NOMO-1 treated with dmso at 0.1 percent for 144 hours (cell line): ENCODE measurements at regions not wholly inside any gene's neighbourhood (a gene's known extent, or its start where the extent isn't known, plus 50 kb on each side); places are given as distances from the start of the nearest gene placed in this dataset.
"Not testable (repeated sequence)": the region's sequence is repeated elsewhere in the genome, so short reads cannot be mapped to it uniquely, and the experiment has no call there.

Experiments
- DNase-seq: peaks from one replicate; lab custom pipeline; 2025; ENCODE audit not compliant: unreplicated experiment; lab: John Stamatoyannopoulos, UW

DNA sequence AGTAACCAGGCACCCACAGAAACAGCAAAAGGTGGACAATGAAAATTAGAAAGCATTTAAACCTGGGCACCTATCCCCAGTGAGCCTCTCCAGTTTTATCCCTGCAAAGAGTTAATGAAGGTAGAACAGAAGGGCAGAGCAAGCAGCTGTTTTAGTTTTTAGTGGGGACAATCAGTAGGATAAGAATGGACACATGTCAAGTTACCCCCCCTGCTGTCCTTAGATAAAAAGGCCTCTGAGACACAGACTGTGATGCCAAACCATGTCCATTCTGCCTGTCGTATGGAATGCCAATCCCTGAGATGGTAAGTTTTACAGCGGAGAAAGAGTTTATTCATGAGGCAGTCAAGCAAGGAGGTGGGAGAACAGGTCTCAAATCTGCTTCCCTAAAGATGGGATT is 162.6 kb upstream of the AGR3 start:
- no peak for DNase-seq

DNA sequence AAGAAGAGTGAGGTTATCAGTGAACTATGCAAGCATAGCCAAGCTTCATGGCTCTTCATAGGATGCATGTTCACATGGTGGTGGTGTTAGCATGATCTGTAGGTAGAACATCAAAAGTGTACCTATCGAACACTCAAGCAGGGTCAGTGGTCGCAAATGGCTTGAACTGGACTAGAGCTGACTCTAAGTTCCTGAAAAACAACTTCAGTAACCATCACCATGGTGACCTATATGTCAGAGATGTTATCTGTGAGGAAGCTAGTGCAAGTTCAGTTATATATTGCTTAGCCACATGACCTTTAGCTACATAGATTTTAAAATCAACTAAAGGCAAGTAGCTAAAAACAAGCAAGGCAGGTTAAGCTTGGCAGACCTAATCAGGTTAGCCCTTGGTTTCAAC is 163.1 kb upstream of the AGR3 start:
- DNase-seq: no peak

DNA sequence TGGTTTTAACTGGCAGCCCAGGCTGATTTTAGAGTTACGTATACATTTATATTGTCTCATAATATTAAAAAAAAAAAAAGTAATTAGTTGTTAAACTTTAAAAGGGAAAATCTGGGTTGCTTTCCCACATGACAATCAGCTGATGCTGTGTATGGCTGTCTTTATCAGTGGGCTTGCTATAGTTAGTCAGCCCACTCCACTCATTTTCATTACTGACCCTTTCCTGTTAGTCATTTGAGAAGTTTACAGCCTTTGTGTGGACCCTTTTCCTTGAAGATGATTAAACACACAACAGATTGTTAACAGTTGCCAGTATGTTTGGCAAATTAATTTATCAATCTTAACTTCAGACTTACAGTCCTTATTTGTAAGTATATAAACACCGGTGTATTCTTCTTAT is 164.5 kb upstream of the AGR3 start:
- DNase-seq: no peak

DNA sequence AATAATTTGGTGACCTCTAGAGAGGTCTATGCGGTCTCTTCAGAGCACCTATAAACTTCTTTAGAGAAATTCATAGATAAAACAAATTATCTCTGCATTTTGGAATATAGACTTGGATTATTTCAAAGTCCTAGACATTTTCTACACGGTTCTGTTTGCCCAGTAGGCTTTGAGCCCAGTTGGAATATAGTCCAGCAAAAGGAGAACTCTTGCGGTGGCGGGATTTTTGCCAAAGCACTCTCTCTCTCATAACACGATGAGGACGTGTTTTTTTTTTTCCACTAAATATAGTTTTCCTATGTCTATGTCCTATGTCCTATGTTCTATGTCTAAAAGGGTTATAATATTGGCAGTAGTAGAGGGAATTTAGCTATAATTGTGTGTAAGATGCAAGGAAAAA is 164.9 kb upstream of the AGR3 start:
- DNase-seq: no peak

DNA sequence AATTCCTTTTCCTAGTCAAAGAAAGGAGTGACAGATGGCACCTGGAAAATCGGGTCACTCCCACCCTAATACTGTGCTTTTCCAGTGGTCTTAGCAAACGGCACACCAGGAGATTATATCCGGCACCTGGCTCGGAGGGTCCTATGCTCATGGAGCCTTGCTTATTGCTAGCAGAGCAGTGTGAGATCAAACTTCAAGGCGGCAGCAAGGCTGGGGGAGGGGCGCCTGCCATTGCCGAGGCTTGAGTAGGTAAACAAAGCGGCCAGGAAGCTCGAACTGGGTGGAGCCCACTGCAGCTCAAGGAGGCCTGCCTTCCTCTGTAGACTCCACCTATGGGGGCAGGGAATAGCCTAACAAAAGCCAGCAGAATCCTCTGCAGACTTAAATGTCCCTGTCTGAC is 171.4 kb upstream of the AGR3 start:
- DNase-seq: not testable (repeated sequence)

DNA sequence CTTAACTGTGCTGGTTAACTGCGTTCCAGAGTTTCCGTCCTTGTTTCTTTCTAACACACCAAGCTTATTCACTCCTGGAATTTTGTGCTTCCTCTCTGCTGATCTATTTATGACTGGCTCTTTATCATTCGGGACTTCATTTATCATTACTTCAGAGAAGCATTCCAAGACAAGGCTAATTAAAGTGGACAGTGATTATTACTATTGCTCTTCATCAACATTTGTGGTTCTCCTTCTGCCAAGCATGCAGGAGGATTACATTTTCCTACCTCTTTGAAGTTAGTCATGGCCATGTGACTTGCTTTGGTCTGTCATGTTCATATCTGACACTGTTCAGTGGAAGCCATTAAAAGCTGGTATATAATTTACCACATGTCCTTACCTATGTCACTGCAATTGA is 172.4 kb upstream of the AGR3 start:
- no peak for DNase-seq

DNA sequence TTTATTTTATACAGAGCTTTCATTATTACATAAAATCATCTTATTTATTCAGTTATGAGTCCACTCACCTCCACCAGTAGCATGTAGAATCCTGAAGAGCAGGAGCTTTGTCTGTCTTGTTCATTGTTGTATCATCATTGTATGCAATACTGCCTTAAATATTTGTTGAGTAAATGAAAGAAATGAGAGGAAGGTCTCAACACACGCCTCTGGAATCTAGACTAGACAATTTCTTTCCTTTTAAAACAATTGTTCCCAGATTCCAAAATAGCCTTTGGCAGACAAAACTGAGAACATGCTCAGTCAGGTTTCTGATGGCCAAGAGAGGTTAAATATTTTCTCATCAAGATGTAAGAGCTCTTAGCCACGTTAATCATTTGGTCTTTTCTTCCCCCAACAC is 173.1 kb upstream of the AGR3 start:
- no peak for DNase-seq

DNA sequence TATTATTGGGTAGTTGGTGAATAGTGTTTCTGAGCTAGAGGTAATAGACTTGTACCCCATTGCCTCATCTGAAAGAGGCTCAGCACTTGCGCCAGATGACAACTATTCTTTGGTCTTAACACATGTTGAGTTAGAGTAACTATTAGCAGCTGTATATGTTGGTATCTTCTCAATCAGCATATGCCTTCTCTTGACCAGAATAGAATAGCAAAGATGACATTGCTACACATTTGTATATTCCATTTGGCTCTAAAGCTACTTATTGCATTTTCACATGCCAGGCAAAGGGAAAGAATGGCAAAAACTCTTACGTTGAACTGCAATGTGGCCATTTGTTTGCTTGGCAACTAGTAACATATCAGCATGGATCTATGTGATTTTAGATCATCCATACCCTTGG is 173.8 kb upstream of the AGR3 start:
- no peak for DNase-seq

DNA sequence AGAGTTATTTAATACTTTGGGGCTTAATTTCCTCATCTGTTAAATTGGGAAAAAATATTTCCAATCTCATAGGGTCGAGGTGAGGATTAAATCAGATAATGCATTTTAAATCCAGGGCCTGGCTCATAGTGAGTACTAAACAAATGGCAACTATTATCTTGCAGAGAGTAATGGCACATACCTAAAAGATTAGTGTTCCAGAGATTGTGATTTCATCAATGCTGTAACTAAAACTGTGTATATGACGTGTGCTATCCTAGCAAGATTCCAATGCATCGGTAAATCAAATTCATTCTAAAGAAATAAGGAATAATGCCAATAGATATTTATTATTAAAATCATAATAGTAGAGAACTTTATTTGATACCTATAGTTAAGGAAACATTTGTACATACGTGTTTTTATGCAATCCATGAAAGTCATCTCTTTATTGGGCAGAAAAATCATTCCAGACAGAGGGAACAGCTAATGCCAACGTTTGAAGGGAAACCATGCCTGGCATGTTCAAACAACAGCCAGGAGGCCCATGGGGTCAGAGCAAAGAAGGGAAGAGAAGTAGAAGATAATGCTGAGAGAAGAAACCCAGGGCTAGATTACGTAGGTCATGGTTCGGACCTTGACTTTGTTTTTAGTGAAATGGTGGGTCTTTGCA is 174.8 kb upstream of the AGR3 start:
- no peak for DNase-seq

DNA sequence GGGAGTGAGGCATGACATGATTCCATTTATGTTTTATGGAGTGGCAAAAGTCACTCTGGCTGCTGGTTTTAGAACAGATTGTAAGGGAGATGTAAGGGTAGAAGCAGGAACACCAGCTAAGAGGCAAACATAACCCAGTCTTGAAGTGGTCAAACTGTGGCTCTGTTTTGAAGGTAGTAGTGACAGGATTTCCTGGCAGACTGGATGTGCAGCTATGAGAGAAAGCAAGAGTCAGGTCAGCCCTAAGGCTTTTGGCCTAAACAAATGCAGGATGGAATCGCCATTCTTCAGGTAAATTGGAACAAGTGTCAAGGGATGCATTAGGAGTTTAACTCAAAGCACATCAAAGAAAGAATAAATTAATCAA is 175.3 kb upstream of the AGR3 start:
- no peak for DNase-seq

DNA sequence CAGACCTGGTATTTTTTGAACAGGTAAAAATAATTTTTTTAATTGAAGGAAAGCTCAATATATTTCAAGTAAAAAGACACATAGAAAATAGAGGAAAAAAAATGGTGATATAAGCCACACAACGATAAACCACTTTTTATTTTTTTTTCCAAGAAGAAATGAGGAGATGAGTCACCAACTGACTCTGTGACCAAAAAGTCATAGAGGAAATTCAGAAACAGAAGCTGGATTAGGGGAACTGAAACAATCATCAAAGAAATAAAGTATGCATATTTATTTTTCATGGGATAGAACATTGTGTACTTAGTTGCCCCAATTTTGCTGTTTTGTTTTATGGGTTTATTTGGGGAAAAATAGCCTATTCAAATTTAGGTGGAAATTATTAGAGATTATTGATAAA is 176.8 kb upstream of the AGR3 start:
- peak; percentile 68 for DNase-seq

DNA sequence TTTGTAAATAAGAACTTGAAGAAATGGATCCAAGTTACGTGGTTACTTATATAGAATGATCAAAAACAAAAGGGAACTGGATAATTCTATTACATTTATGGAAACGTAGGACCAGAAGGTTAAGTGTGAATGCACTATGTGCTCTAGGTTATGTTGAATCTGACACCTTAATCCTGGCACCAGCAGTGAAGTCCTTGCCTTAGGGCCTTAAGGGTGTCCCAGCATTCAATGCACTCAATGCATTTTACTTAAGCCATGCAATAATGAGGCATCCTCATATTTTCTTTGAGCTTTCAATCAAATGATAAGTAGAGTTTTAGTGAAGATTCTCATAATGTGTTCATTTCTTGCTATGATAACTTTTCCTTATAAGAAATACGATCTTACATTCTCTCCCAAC is 178.3 kb upstream of the AGR3 start:
- DNase-seq: no peak

DNA sequence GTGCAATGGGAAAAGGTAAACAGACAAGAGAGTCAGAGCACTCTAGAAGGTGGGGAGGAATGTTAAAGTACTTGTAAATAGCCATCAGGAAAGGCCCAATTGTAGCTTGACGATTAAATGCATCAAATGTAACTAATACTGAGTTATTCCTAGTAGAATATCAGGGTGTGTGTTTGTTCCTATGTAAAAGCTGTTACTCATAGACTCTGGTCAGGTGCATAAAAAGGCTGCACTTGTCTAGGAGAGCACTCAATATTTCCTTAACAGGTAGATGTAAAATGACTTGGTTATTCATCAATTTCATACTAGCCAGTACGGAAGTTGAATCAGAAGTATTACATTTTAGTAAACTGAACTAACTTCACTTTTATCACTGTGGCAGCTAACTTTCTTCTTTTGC is 179.7 kb upstream of the AGR3 start:
- no peak for DNase-seq

DNA sequence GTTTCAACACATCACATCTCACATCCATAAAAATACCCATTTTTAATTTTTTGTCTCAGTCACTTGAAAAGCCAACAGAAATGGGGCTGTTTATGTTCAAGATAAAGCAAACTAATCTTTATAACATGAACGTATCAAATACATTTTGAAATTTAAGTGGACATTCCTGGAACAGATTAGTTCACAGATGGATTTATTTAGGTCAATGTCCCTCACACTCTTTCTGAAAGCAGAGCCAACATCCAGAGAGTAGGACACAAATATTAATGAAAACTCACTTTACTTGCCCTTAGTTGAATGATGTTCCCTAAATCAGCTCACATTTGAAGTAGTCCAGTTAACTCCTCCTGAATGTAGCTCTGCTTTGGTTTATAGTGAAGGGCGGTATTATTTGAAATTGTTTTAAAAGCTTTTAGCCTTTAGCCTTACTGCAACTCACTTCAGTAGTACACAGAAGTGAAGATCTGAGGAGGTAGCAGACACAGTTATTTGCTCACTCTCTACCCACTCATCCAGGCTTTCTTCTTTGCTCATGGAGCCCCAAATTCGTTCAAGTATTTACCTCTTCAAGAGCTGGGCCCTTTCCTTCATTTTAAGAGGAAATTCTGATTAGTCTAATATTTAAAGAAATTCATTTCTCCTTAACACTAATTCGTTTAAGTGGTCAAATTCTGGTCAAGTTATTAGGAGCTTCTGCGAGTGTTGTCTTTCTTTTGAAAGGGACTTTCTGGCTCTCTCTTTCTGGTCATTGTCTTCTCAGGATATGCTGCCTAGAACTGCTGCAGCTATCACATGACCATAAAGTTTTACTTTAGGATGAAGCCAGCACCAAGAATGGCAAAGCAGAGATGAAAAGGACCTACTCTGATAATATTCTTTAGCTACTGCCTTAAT is 180.6 kb upstream of the AGR3 start:
- DNase-seq: no peak

DNA sequence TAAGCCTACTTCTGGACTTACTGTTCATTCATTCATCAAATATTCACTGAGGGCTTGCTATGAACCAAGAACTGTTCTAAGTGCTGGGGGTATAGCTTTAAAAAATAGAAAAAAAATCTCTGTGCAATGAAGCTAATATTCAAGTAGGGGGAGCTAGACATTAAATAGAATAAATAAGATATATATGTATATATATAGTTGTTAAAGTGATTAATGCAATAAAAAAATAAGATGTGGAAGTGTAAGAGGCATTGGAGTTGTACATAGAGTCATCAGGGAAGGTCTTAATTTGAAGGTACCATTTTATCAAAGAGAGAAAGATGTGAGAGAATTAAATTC is 181.2 kb upstream of the AGR3 start:
- DNase-seq: no peak

DNA sequence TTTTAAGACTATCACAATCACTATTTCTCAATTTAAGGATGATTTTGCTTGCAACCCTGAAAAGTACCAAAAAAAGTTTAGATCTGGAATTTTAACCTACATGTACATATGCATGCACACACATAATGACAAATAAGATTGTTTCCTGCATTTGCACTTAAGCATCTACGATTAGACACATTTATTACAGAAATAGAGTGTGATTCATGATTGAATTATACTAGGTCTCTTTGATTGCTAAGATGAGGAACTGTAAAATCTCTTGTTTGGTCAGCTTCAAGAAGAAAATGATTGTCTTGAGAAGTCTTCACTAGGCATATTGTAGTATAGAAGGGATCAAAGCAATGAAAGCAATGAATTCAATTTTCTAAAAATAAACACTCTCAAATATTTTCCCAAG is 185.9 kb upstream of the AGR3 start:
- DNase-seq: no peak

DNA sequence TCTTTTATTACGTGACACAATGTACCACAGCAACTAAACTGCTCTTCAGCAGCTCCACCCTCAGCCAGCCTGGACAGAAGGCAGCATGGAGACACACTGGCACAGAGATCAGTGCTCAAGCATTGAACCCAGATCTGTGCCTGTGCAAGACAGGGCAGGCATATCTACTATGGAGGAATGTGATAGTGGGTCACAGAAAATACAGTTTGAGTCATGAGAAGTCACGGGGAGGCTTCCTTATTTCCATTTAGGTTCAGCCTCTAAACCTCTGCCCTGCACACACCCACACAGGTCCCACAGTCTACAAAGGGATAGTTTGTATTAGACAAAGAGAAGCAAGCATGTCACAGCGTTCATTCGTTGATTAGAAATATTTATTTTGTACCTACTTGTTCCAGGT is 187.4 kb upstream of the AGR3 start:
- no peak for DNase-seq

DNA sequence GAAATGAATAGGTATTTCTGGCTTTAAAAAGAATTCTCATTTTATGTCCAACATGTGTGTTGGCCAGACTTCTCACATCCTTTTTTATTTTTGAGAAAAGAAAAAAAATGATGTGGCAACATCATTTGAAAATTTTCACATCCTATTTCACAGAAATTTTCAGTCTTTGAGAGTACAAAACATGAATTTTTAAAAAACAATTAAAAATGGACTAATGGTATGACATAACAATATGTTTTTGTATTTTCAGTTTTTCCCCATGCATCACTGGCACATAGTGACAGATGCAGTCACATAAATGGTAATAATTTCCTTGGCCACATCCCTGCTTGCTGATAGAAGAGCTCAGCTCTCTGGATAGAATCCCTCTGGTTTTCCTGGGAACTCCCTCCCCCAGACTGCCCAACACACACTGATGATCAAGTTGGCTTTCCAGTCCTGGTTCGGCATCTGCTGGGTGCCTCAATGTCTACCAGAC is 188.5 kb upstream of the AGR3 start:
- DNase-seq: no peak

DNA sequence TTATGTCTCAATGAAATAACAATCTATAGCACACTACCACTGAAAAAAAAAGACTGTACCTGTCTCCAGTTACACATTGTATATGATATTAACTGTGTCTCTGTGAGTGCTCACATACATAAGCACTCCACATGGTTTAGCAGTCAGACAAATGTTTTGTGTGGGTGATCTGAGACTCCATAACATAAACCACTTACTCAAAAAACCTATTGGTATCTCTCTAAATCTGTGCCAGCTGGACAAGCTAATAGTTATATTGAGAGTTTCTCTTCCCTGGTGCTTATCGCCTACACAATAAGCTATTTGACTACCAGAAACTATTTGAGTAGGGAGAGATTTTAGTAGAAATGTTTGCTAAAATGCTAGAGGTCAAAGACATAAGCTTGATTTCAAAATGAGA is 190.1 kb upstream of the AGR3 start:
- DNase-seq: no peak

DNA sequence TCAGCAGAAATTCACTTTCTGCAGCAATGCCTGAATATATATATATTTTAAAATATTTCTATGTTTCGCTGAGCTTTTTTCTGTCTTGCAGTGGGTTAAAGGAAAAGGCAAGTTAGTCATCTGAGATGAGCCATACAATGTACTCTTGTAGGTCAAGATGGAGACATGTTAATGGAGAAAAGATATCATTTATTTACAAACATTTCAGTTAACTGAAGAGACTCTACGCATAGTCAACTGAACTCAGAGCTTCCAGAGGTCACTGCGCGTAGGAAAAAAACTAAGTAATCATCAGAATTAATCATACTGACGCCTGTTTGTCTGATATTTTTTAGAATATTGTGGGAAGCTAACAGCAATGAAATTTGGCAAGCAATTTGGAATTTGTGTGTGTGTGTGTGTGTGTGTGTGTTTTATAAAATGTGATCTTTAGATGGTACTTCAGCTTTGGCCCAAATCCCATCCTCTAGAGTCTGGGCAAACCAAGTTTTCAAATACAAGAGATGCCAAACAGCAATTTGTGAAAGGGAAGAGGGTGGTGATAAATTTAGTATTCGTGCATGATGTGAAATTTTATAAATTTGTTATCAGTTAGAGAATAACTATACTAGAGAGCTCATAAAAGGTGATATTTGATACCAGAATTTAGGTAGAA is 193.9 kb upstream of the AGR3 start:
- no peak for DNase-seq

DNA sequence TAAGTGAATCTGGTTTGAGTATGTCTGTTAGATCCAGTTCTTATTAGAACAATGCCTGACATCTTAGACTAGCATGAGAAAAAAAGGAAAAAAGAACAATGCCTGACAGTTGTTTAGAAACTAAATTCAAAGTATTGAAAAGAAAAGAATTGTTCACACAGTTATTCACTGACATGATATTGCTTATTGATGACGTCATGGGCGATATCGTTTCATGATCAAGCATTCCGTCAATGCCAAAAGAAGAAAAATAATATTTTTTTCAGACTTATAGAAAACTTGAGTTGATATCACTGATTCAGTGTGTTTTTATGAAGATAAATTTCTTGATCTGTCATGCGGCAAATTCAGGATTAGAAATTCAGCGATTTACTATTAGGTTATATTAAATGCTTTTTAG is 196.5 kb upstream of the AGR3 start:
- no peak for DNase-seq

DNA sequence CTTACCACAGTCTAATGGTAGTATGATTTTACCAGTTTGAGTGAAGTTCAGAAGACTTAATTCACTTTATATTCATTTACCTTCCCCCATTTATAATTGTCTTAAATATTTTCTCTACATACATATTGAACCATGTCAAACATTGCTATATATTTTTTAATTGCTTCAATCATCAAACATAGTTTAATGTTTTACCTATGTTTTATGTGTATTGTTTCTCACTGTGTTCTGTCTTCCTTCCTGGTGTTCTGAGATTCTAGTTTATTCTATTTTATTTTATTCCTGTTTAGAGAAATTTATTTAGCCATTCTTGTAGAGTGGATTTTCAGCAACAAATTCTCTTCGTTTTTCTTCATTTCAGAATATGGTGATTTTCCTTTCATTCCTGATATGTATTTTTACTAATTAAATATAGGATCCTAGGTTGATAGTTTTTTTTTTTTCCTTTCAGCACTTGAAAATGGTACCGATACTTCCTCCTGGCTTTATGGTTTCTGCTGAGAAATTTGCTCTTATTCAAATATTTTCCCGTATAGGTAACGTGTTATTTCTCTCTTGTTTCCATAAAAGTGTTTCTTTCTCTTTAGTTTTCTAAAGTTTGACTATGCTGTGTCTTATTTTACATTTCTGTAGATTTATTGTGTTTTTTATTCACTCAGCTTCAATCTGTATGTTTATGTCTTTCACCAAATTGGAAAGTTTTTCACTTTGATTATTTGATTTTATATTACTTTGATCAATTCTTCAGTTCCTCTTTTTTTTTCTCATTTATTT is 201.8 kb upstream of the AGR3 start:
- DNase-seq: no peak
